IMR-90 (cell line): ENCODE measurements at regions not wholly inside any gene's neighbourhood (a gene's known extent, or its start where the extent isn't known, plus 50 kb on each side); places are given as distances from the start of the nearest gene placed in this dataset.

Experiments used
- ATAC-seq: fragments of 200-7000 bp; cut with Tn5 transposase; 2 replicates; pipeline ENCODE4 v1.9.1; 2020; ENCODE audit warnings: low read depth, mild to moderate bottlenecking, moderate library complexity
- BruUV-seq: library from RNA; stranded (reverse); fragments of 400-500 nt; replicated peaks from 2 replicates; lab custom pipeline; 2021; lab: Mats Ljungman, UMichigan
- CTCF ChIA-PET: fragments of 300-600 bp; formaldehyde crosslinking; extraction: SDS; loops from one replicate; lab custom pipeline; 2021; ENCODE audit warnings: antibody characterized with exemption; lab: Yijun Ruan, JAX
- POLR2A ChIA-PET: fragments of 300-600 bp; sonication (Branson Sonifier 250); formaldehyde crosslinking; loops from one replicate; lab custom pipeline; 2022; ENCODE audit warnings: antibody characterized with exemption; ENCODE audit not compliant: unreplicated experiment; lab: Charles Lee
- DNase-seq: peaks from one replicate; pipeline ENCODE4 v3.0.0; 2013
- H2AFZ ChIP-seq: replicated peaks from 2 replicates; pipeline ENCODE3; 2013; ENCODE audit warnings: low read length, mild to moderate bottlenecking; ENCODE audit not compliant: poor library complexity
- H2AK5ac ChIP-seq: 2 replicates; pipeline ENCODE4 v1.6.1; 2013; ENCODE audit warnings: low read depth, low read length, inconsistent platforms
- H2AK9ac ChIP-seq: replicated peaks from 2 replicates; pipeline ENCODE3; 2013; ENCODE audit warnings: mild to moderate bottlenecking, low read depth, low read length, moderate library complexity; ENCODE audit not compliant: poor library complexity
- H2BK120ac ChIP-seq: 2 replicates; pipeline ENCODE4 v1.6.1; 2013; ENCODE audit warnings: low read depth, low read length, inconsistent platforms
- H2BK15ac ChIP-seq: 3 replicates; pipeline ENCODE4 v1.6.1; 2013; ENCODE audit warnings: low read depth, low read length, inconsistent platforms
- H2BK20ac ChIP-seq: 2 replicates; pipeline ENCODE4 v1.6.1; 2013; ENCODE audit warnings: low read depth, mild to moderate bottlenecking, inconsistent platforms, low read length, moderate library complexity
- H2BK5ac ChIP-seq: 2 replicates; pipeline ENCODE4 v1.6.1; 2013; ENCODE audit warnings: mild to moderate bottlenecking, low read depth, low read length, inconsistent platforms; ENCODE audit not compliant: poor library complexity, severe bottlenecking
- H3K14ac ChIP-seq: replicated peaks from 2 replicates; pipeline ENCODE4 v1.6.1; 2013; ENCODE audit warnings: low read depth, low read length, inconsistent platforms
- H3K18ac ChIP-seq: 2 replicates; pipeline ENCODE4 v1.6.1; 2013; ENCODE audit warnings: low read depth, low read length, control low read depth
- H3K23ac ChIP-seq: 2 replicates; pipeline ENCODE4 v1.6.1; 2013; ENCODE audit warnings: low read depth, low read length, inconsistent platforms
- H3K27ac ChIP-seq: 2 replicates; pipeline ENCODE4 v1.5.1; 2013; ENCODE audit warnings: mild to moderate bottlenecking, control low read depth, low read length; ENCODE audit not compliant: insufficient read depth
- H3K27me3 ChIP-seq: 2 replicates; pipeline ENCODE4 v1.6.1; 2013; ENCODE audit warnings: low read length; ENCODE audit not compliant: control insufficient read depth, insufficient read depth
- H3K36me3 ChIP-seq: 2 replicates; pipeline ENCODE4 v1.6.1; 2013; ENCODE audit warnings: low read length, mixed read lengths; ENCODE audit not compliant: control insufficient read depth, insufficient read depth
- H3K4ac ChIP-seq: 2 replicates; pipeline ENCODE4 v1.6.1; 2013; ENCODE audit warnings: low read depth, low read length, inconsistent platforms
- H3K4me1 ChIP-seq: 2 replicates; pipeline ENCODE4 v1.6.1; 2013; ENCODE audit warnings: low read length, mixed read lengths; ENCODE audit not compliant: control insufficient read depth, insufficient read depth
- H3K4me2 ChIP-seq: 2 replicates; pipeline ENCODE4 v1.6.1; 2013; ENCODE audit warnings: low read depth, mild to moderate bottlenecking, control low read depth, low read length, moderate library complexity
- H3K4me3 ChIP-seq: 2 replicates; pipeline ENCODE4 v1.5.1; 2013; ENCODE audit warnings: low read depth, mild to moderate bottlenecking, control low read depth, low read length, moderate library complexity; ENCODE audit not compliant: insufficient read depth
- H3K56ac ChIP-seq: 2 replicates; pipeline ENCODE4 v1.6.1; 2013; ENCODE audit warnings: low read length, inconsistent platforms; ENCODE audit not compliant: insufficient read depth; ENCODE audit errors: extremely low read depth
- H3K79me1 ChIP-seq, 2 experiments: 2 replicates each; pipeline ENCODE4 v1.6.1; 2013; ENCODE audit warnings: low read length in 2 of 2, inconsistent platforms in 1 of 2, low read depth in 1 of 2
- H3K9ac ChIP-seq: 2 replicates; pipeline ENCODE4 v1.6.1; 2013; ENCODE audit warnings: low read depth, low read length, control low read depth
- H3K9me1 ChIP-seq: 2 replicates; pipeline ENCODE4 v1.6.1; 2013; ENCODE audit warnings: low read length, inconsistent platforms; ENCODE audit not compliant: insufficient read depth
- H3K9me3 ChIP-seq: 2 replicates; pipeline ENCODE4 v1.6.1; 2013; ENCODE audit warnings: low read length; ENCODE audit not compliant: control insufficient read depth, insufficient read depth
- H4K20me1 ChIP-seq: 2 replicates; pipeline ENCODE4 v1.6.1; 2013; ENCODE audit warnings: low read length, inconsistent platforms; ENCODE audit not compliant: insufficient read depth
- H4K5ac ChIP-seq: 2 replicates; pipeline ENCODE4 v1.6.1; 2013; ENCODE audit warnings: mild to moderate bottlenecking, low read depth, low read length, control low read depth
- H4K8ac ChIP-seq, 2 experiments: 2 replicates each; pipeline ENCODE4 v1.6.1; 2013; ENCODE audit warnings: low read depth in 2 of 2, low read length in 2 of 2, control low read depth in 1 of 2, inconsistent platforms in 1 of 2
- H4K91ac ChIP-seq: 2 replicates; pipeline ENCODE4 v1.6.1; 2013; ENCODE audit warnings: low read depth, low read length, inconsistent platforms; ENCODE audit not compliant: insufficient read depth
- BHLHE40 ChIP-seq: fragments of 150-350 bp; IDR thresholded peaks from 2 replicates; pipeline ENCODE4 v1.6.1; 2016; ENCODE audit warnings: mild to moderate bottlenecking, low read depth, low read length
- CEBPB ChIP-seq: IDR thresholded peaks from 2 replicates; pipeline ENCODE4 v1.6.1; 2012; ENCODE audit warnings: low read depth, low read length, improper control_type of control experiment
- CTCF ChIP-seq: conservative IDR thresholded peaks from 2 replicates; pipeline ENCODE4 v1.5.1; 2012; ENCODE audit warnings: mild to moderate bottlenecking, low read depth, low read length, improper control_type of control experiment
- FOS ChIP-seq: fragments of 150-350 bp; IDR thresholded peaks from 2 replicates; pipeline ENCODE4 v1.6.1; 2016; ENCODE audit warnings: low read depth, low read length
- MAZ ChIP-seq: IDR thresholded peaks from 2 replicates; pipeline ENCODE4 v1.6.1; 2012; ENCODE audit warnings: low read depth, mild to moderate bottlenecking, low read length, improper control_type of control experiment, moderate library complexity, borderline replicate concordance
- MXI1 ChIP-seq: IDR thresholded peaks from 2 replicates; pipeline ENCODE4 v1.6.1; 2012; ENCODE audit warnings: low read depth, mild to moderate bottlenecking, low read length, moderate library complexity, borderline replicate concordance
- NFE2L2 ChIP-seq: fragments of 150-350 bp; IDR thresholded peaks from 2 replicates; pipeline ENCODE4 v1.6.1; 2016; ENCODE audit warnings: low read depth, mild to moderate bottlenecking, low read length
- POLR2A ChIP-seq: IDR thresholded peaks from 2 replicates; pipeline ENCODE4 v1.6.1; 2012; ENCODE audit warnings: mild to moderate bottlenecking, low read depth, low read length
- RCOR1 ChIP-seq: IDR thresholded peaks from 2 replicates; pipeline ENCODE4 v1.6.1; 2012; ENCODE audit warnings: mild to moderate bottlenecking, low read length, improper control_type of control experiment; ENCODE audit not compliant: insufficient replicate concordance
- USF2 ChIP-seq: fragments of 150-350 bp; IDR thresholded peaks from 2 replicates; pipeline ENCODE4 v1.6.1; 2017; ENCODE audit warnings: mild to moderate bottlenecking, antibody characterized with exemption, low read length, low read depth
- WGBS, 2 experiments: methylation state at CpG; one replicate each; pipeline versions ENCODE4 v1.1.5 to v1.1.7; 2013; ENCODE audit warnings: missing lambda C conversion rate in 2 of 2; ENCODE audit not compliant: insufficient read length in 1 of 2; ENCODE audit errors: extremely low coverage in 2 of 2; 5-methylcytosine and 5-hydroxymethylcytosine counted together
- dilution Hi-C: fragments of 300-500 bp; cut with HindIII; formaldehyde crosslinking; loops from one replicate; pipeline ENCODE4 v1.14.3; 2018; ENCODE audit warnings: low sequenced_read_pairs; ENCODE audit not compliant: unreplicated experiment
- in situ Hi-C: fragments of 300-500 bp; cut with MboI; formaldehyde crosslinking; loops from 3 replicates; pipeline ENCODE4 v1.14.3; 2019; ENCODE audit warnings: low sequenced_read_pairs, inconsistent platforms, mixed read lengths
- intact Hi-C: fragments of 100-400 bp; cut with micrococcal nuclease; formaldehyde crosslinking; loops from 2 replicates; pipeline ENCODE4 v1.10.0; 2022

DNA sequence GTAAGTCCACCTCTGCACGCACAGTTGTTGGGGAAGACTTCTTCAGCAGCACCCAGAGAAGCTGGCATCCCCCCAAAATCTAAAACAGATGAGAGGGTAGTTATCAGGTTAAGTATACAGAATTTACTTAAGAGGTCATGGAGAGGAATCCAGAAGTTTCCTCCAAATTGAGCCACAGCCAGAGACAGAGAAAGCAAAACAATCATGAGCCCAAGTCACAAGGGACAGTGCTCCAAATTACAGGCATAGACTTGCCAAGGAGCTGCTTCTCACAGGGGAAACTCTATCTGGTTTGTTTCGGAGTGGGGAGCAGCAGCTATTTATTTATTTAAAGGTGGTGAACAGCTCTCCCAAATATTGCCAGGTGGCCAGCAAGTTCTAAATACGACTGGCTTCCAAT is 308.4 kb downstream of the SKIDA1 start:
- H3K9ac ChIP-seq, result no peak overlapping the region
- H3K27me3 ChIP-seq, result no peaks in the 10 kb centered on the region
- H3K4ac ChIP-seq, result no peak overlapping the region
- H2BK120ac ChIP-seq, result no peak overlapping the region
- TF ChIP-seq CEBPB (no peak), USF2 (no peak), MAZ (no peak), MXI1 (no peak), NFE2L2 (no peak), FOS (no peak), POLR2A (no peak), RCOR1 (no peak), BHLHE40 (no peak), CTCF (no peak)
- no peak overlapping the region for H3K56ac ChIP-seq
- no peak overlapping the region for H2BK15ac ChIP-seq
- ChIA-PET CTCF (no interaction called here), POLR2A (no interaction called here)
- no peak for DNase-seq
- dilution Hi-C loops, result no loop called here
- H2AK5ac ChIP-seq, result no peak overlapping the region
- H2AFZ ChIP-seq, result no peak overlapping the region
- no peak overlapping the region for H4K5ac ChIP-seq
- no peak overlapping the region for H4K91ac ChIP-seq
- no peaks in the 10 kb centered on the region for H3K36me3 ChIP-seq
- intact Hi-C loops, result no loop called here
- H2AK9ac ChIP-seq, result no peak overlapping the region
- no peak overlapping the region for H3K4me2 ChIP-seq
- no peak for ATAC-seq
- H3K18ac ChIP-seq, result no peak overlapping the region
- no peaks in the 10 kb centered on the region for H4K20me1 ChIP-seq
- no peak overlapping the region for H2BK5ac ChIP-seq
- H3K4me3 ChIP-seq, result no peak overlapping the region
- H3K14ac ChIP-seq, result no peak overlapping the region
- H4K8ac ChIP-seq, result no peak overlapping the region
- in situ Hi-C loops, result no loop called here
- no peaks in the 10 kb centered on the region for H3K9me1 ChIP-seq
- no peak overlapping the region for H3K27ac ChIP-seq
- H2BK20ac ChIP-seq, result no peak overlapping the region
- no peaks in the 10 kb centered on the region for H3K79me1 ChIP-seq
- no CpG with 5 or more reads among the region's 3 CpGs for WGBS, 2 experiments
- H3K23ac ChIP-seq, result no peak overlapping the region
- no peaks in the 10 kb centered on the region for H3K4me1 ChIP-seq
- BruUV-seq, result no TSS peak
- no peaks in the 10 kb centered on the region for H3K9me3 ChIP-seq
